ENCODE measurements at regions not wholly inside any gene's neighbourhood (a gene's known extent, or its start where the extent isn't known, plus 50 kb on each side); places are given as distances from the start of the nearest gene placed in this dataset.

DNA sequence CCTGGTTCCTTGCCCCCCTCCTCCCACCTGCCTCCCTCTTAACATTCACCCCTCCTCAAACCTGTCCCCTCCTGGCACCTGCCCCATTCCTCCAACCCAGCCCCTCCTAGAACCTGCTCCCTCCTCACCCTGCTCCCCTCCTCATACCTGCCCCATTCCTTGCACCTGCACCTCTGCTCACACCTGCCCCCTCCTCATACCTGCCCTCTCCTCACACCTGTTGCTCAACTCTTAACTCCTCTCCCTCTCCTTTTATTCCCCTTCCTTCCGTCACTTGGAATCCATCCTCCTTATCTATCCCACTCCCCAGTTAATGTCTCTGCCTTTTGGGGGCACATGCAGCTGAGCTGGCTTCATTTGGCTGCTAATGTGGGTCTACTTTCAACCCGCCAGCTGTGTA lies 712.1 kb downstream of the MTRR start:
- Mint-ChIP-seq H3K36me3 (ENCODE audit: low read depth) (no peaks in the 10 kb centered on the region), H3K9me3 (peaks cover 10% of the 10 kb centered on the region), H3K27ac (no peak overlapping the region), H3K4me3 (no peak overlapping the region), H3K27me3 (no peaks in the 10 kb centered on the region), H3K4me1 (ENCODE audit: low read depth) (no peaks in the 10 kb centered on the region)
- no peak for DNase-seq

GRCh38 chr5:8585230-8586018 lies 716.5 kb downstream of the MTRR start:
- Mint-ChIP-seq H3K27ac (no peak overlapping the region), H3K36me3 (ENCODE audit: low read depth) (no peaks in the 10 kb centered on the region), H3K9me3 (peaks cover 5% of the 10 kb centered on the region), H3K4me1 (ENCODE audit: low read depth) (no peaks in the 10 kb centered on the region), H3K4me3 (no peak overlapping the region), H3K27me3 (no peaks in the 10 kb centered on the region)
- no peak for DNase-seq

GRCh38 chr5:8590959-8591358 lies 722.0 kb downstream of the MTRR start:
- H3K4me1 Mint-ChIP-seq (ENCODE audit: low read depth), result no peaks in the 10 kb centered on the region
- no peak overlapping the region for H3K4me3 Mint-ChIP-seq
- no peaks in the 10 kb centered on the region for H3K36me3 Mint-ChIP-seq (ENCODE audit: low read depth)
- no peak for DNase-seq
- H3K9me3 Mint-ChIP-seq, result peaks cover 5% of the 10 kb centered on the region
- H3K27ac Mint-ChIP-seq, result no peak overlapping the region
- no peaks in the 10 kb centered on the region for H3K27me3 Mint-ChIP-seq

DNA sequence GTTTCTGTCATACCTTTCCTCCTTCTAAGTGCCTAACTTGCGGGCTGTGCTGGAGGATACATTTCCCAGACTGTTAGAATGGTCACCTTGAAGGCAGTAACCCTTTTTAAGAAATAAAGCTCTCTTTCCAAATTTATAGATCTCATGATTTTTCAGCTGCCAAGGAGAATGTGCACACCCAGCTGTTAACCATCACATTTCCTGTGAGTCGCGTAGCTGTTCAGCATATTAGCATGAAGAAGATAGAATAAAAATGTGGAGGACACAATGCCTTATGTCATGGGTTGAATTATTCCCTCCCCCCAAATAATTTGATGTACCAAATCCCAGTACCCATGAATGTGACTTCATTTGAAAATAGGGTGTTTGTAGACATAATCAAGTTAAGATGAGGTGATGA lies 729.4 kb downstream of the MTRR start:
- no peaks in the 10 kb centered on the region for H3K36me3 Mint-ChIP-seq (ENCODE audit: low read depth)
- H3K27ac Mint-ChIP-seq, result no peak overlapping the region
- H3K4me3 Mint-ChIP-seq, result no peak overlapping the region

DNA sequence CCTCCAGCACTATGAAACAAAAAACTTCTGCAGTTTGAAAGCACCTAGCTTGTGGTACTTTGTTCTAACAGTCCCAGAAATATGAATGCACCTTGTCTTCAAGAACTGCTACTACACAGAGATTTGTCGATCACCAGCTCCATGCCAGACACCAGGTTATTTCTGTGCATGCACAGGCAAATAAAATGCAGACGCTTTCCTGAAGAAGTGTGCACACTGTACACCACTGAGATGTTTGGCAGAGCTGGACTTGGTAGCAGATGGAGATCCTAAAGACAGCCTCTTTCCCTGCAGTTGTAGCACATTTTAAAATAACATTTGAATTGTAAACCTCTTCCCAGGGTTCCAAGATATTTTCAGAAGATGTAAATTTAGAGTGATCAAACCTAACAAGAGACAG lies 730.0 kb downstream of the MTRR start:
- peaks cover 13% of the 10 kb centered on the region for H3K9me3 Mint-ChIP-seq

More for the DNA sequence above, 729.4 kb downstream of the MTRR start:
- no peak for DNase-seq
- H3K9me3 Mint-ChIP-seq, result peaks cover 13% of the 10 kb centered on the region
- H3K27me3 Mint-ChIP-seq, result no peaks in the 10 kb centered on the region
- H3K4me1 Mint-ChIP-seq (ENCODE audit: low read depth), result no peaks in the 10 kb centered on the region

GRCh38 chr5:8600843-8601242 lies 731.9 kb downstream of the MTRR start:
- Mint-ChIP-seq H3K9me3 (peaks cover 13% of the 10 kb centered on the region), H3K27ac (no peak overlapping the region), H3K4me1 (ENCODE audit: low read depth) (no peaks in the 10 kb centered on the region), H3K4me3 (no peak overlapping the region), H3K27me3 (no peaks in the 10 kb centered on the region), H3K36me3 (ENCODE audit: low read depth) (no peaks in the 10 kb centered on the region)
- DNase-seq, result no peak

More for the DNA sequence above, 730.0 kb downstream of the MTRR start:
- Mint-ChIP-seq H3K27me3 (no peaks in the 10 kb centered on the region), H3K36me3 (ENCODE audit: low read depth) (no peaks in the 10 kb centered on the region), H3K27ac (no peak overlapping the region), H3K4me1 (ENCODE audit: low read depth) (no peaks in the 10 kb centered on the region), H3K4me3 (no peak overlapping the region)
- no peak for DNase-seq

GRCh38 chr5:8601831-8602354 lies 732.9 kb downstream of the MTRR start:
- Mint-ChIP-seq H3K4me3 (no peak overlapping the region), H3K9me3 (peaks cover 8% of the 10 kb centered on the region), H3K4me1 (ENCODE audit: low read depth) (no peaks in the 10 kb centered on the region), H3K27me3 (no peaks in the 10 kb centered on the region), H3K36me3 (ENCODE audit: low read depth) (no peaks in the 10 kb centered on the region), H3K27ac (no peak overlapping the region)
- no peak for DNase-seq

GRCh38 chr5:8606231-8606630 lies 737.3 kb downstream of the MTRR start:
- peaks cover 2% of the 10 kb centered on the region for H3K9me3 Mint-ChIP-seq
- H3K36me3 Mint-ChIP-seq (ENCODE audit: low read depth), result no peaks in the 10 kb centered on the region
- H3K27ac Mint-ChIP-seq, result no peak overlapping the region
- H3K4me3 Mint-ChIP-seq, result no peak overlapping the region
- no peak for DNase-seq
- H3K27me3 Mint-ChIP-seq, result no peaks in the 10 kb centered on the region
- H3K4me1 Mint-ChIP-seq (ENCODE audit: low read depth), result no peaks in the 10 kb centered on the region

DNA sequence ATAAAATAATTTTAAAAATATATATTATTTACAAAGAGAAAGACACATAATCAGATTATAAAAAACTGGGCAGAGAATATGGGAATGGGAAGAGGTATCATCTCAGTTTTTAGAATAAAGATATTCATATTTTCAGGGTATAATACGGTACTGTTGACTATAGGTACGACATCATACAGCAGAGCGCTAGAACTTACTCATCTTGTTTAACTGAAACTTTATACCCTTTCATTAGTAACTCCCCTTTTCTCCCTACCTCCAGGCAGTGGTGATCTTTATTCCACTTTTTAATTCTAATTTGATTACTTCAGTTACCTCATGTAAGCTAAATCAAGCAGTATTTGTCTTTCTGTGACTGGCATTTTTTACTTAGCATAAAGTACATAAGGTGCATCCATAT lies 742.1 kb downstream of the MTRR start:
- H3K9me3 Mint-ChIP-seq, result peaks cover 23% of the 10 kb centered on the region
- no peak for DNase-seq
- H3K36me3 Mint-ChIP-seq (ENCODE audit: low read depth), result no peaks in the 10 kb centered on the region
- no peaks in the 10 kb centered on the region for H3K27me3 Mint-ChIP-seq
- H3K4me1 Mint-ChIP-seq (ENCODE audit: low read depth), result no peaks in the 10 kb centered on the region
- no peak overlapping the region for H3K27ac Mint-ChIP-seq
- no peak overlapping the region for H3K4me3 Mint-ChIP-seq

DNA sequence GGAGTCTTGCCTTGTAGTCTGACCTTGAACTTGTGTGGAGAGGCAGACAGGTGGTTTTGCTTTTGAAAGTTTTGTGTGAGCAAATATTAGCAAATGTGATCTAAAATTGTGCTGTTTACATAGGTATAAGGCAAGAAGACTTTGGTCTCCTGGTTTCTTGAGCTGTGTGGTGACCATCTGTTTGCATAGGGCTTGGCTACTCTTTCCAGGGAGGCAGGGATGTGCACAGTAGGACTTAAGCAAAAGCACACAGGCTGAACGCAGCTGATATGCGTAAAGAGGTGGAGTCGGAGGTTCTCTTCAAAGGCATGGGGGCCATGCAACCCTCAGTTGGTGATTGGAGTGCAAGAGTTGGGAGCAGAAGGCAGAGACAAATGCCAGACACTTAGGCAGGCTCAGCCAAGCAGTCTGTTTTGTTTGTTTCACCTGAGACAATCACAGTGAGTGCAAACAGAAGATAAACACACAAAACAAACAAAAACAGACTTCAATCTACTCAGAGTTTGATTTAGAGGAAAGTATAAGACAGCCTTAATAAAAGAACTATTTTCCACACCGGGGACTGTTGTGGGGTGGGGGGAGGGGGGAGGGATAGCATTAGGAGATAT lies 744.2 kb downstream of the MTRR start:
- Mint-ChIP-seq H3K27me3 (no peaks in the 10 kb centered on the region), H3K27ac (no peak overlapping the region), H3K36me3 (ENCODE audit: low read depth) (no peaks in the 10 kb centered on the region), H3K9me3 (peaks cover 23% of the 10 kb centered on the region), H3K4me3 (no peak overlapping the region), H3K4me1 (ENCODE audit: low read depth) (no peaks in the 10 kb centered on the region)
- no peak for DNase-seq

GRCh38 chr5:8615142-8615858 lies 746.4 kb downstream of the MTRR start:
- peaks cover 23% of the 10 kb centered on the region for H3K9me3 Mint-ChIP-seq
- no peaks in the 10 kb centered on the region for H3K27me3 Mint-ChIP-seq
- H3K36me3 Mint-ChIP-seq (ENCODE audit: low read depth), result no peaks in the 10 kb centered on the region
- no peaks in the 10 kb centered on the region for H3K4me1 Mint-ChIP-seq (ENCODE audit: low read depth)
- H3K4me3 Mint-ChIP-seq, result no peak overlapping the region
- no peak for DNase-seq
- H3K27ac Mint-ChIP-seq, result no peak overlapping the region

- no peak overlapping the region for H3K4me3 Mint-ChIP-seq
- no peaks in the 10 kb centered on the region for H3K27me3 Mint-ChIP-seq
- no peaks in the 10 kb centered on the region for H3K36me3 Mint-ChIP-seq (ENCODE audit: low read depth)
- H3K27ac Mint-ChIP-seq, result no peak overlapping the region
- no peaks in the 10 kb centered on the region for H3K4me1 Mint-ChIP-seq (ENCODE audit: low read depth)
- peaks cover 16% of the 10 kb centered on the region for H3K9me3 Mint-ChIP-seq
- no peak for DNase-seq
Measured at GRCh38 chr5:8628521-8628920, 759.6 kb downstream of the MTRR start.

- Mint-ChIP-seq H3K27me3 (no peaks in the 10 kb centered on the region), H3K27ac (no peak overlapping the region), H3K4me3 (no peak overlapping the region), H3K9me3 (peaks cover 16% of the 10 kb centered on the region), H3K4me1 (ENCODE audit: low read depth) (no peaks in the 10 kb centered on the region), H3K36me3 (ENCODE audit: low read depth) (no peaks in the 10 kb centered on the region)
- no peak for DNase-seq
Measured at GRCh38 chr5:8633259-8633658, 764.3 kb downstream of the MTRR start.

GRCh38 chr5:8633696-8634095 lies 764.7 kb downstream of the MTRR start:
- Mint-ChIP-seq H3K27ac (no peak overlapping the region), H3K9me3 (peaks cover 16% of the 10 kb centered on the region), H3K36me3 (ENCODE audit: low read depth) (no peaks in the 10 kb centered on the region), H3K4me3 (no peak overlapping the region), H3K4me1 (ENCODE audit: low read depth) (no peaks in the 10 kb centered on the region), H3K27me3 (no peaks in the 10 kb centered on the region)
- DNase-seq, result no peak

- Mint-ChIP-seq H3K27me3 (no peaks in the 10 kb centered on the region), H3K27ac (no peak overlapping the region), H3K36me3 (ENCODE audit: low read depth) (no peaks in the 10 kb centered on the region), H3K4me3 (no peak overlapping the region), H3K4me1 (ENCODE audit: low read depth) (no peaks in the 10 kb centered on the region), H3K9me3 (peaks cover 16% of the 10 kb centered on the region)
- no peak for DNase-seq
Measured at GRCh38 chr5:8634219-8634618, 765.3 kb downstream of the MTRR start.
